ENCODE measurements at regions not wholly inside any gene's neighbourhood (a gene's known extent, or its start where the extent isn't known, plus 50 kb on each side); places are given as distances from the start of the nearest gene placed in this dataset.

GRCh38 chr10:31584098-31584631, 265.1 kb downstream of the ZEB1 start:
- no peak for TF ChIP-seq CTCF (IDR thresholded peaks at IDR 0.05)
- no peak for TF ChIP-seq POLR2A (IDR thresholded peaks at IDR 0.05)
